ENCODE measurements at regions not wholly inside any gene's neighbourhood (a gene's known extent, or its start where the extent isn't known, plus 50 kb on each side); places are given as distances from the start of the nearest gene placed in this dataset.

- TF ChIP-seq, protein P1, sequence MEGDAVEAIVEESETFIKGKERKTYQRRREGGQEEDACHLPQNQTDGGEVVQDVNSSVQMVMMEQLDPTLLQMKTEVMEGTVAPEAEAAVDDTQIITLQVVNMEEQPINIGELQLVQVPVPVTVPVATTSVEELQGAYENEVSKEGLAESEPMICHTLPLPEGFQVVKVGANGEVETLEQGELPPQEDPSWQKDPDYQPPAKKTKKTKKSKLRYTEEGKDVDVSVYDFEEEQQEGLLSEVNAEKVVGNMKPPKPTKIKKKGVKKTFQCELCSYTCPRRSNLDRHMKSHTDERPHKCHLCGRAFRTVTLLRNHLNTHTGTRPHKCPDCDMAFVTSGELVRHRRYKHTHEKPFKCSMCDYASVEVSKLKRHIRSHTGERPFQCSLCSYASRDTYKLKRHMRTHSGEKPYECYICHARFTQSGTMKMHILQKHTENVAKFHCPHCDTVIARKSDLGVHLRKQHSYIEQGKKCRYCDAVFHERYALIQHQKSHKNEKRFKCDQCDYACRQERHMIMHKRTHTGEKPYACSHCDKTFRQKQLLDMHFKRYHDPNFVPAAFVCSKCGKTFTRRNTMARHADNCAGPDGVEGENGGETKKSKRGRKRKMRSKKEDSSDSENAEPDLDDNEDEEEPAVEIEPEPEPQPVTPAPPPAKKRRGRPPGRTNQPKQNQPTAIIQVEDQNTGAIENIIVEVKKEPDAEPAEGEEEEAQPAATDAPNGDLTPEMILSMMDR (IDR thresholded peaks at IDR 0.05) = no peak
- DNase-seq (ENCODE audit: low spot score) = no peak
- Histone ChIP-seq H3K4me1 (ENCODE audit: control insufficient read depth in 1 of 2, low read depth in 2 of 2) (no peaks in the 10 kb centered on the region), H3K27me3 (replicated peaks; ENCODE audit: insufficient read depth) (no peaks in the 10 kb centered on the region), H3K27ac (no peak overlapping the region), H3K9me3 (no peaks in the 10 kb centered on the region), H3K36me3 (no peaks in the 10 kb centered on the region), H3K4me3 (no peak overlapping the region)
- ATAC-seq (ENCODE audit: insufficient number of reproducible peaks, low FRiP score, low read depth) = no peak
Measured at GRCh38 chr5:74420947-74421346, 219.6 kb downstream of the ENC1 start.

DNA sequence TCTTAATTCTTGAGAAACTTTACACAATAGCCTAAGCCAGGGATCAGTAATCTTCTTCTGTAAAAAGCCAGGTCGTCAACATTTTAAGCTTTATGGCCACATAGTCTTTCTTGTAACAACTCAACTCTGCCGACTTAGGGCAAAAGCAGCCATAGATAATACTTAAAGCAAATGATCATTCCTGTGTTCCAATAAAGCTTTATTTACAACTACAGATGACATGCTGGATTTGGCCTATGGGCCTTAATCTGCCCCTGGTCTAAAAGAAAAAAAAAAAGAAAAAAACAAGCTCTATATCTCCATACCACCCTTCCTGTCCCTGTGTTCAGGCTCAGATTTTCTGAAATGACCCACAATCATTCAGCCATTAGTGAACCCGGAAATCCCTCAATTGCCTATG lies 220.3 kb downstream of the ENC1 start:
- no peak for ATAC-seq (ENCODE audit: insufficient number of reproducible peaks, low FRiP score, low read depth)
- no peaks in the 10 kb centered on the region for H3K36me3 ChIP-seq

GRCh38 chr5:74419468-74419867 lies 221.1 kb downstream of the ENC1 start:
- H3K36me3 ChIP-seq = no peaks in the 10 kb centered on the region
- H3K4me3 ChIP-seq = no peak overlapping the region
- DNase-seq (ENCODE audit: low spot score) (no peak), ATAC-seq (ENCODE audit: insufficient number of reproducible peaks, low FRiP score, low read depth) (no peak)
- H3K27ac ChIP-seq = no peak overlapping the region
- H3K9me3 ChIP-seq = no peaks in the 10 kb centered on the region
- TF ChIP-seq, protein P1 (IDR thresholded peaks at IDR 0.05) = no peak
- H3K4me1 ChIP-seq (ENCODE audit: control insufficient read depth in 1 of 2, low read depth in 2 of 2) = no peaks in the 10 kb centered on the region
- no peaks in the 10 kb centered on the region for H3K27me3 ChIP-seq (replicated peaks; ENCODE audit: insufficient read depth)

More for the DNA sequence above, 220.3 kb downstream of the ENC1 start:
- Histone ChIP-seq H3K9me3 (no peaks in the 10 kb centered on the region), H3K4me1 (ENCODE audit: control insufficient read depth in 1 of 2, low read depth in 2 of 2) (no peaks in the 10 kb centered on the region), H3K27me3 (replicated peaks; ENCODE audit: insufficient read depth) (no peaks in the 10 kb centered on the region), H3K27ac (no peak overlapping the region), H3K4me3 (no peak overlapping the region)
- TF ChIP-seq, protein P1 (IDR thresholded peaks at IDR 0.05) = no peak
- DNase-seq (ENCODE audit: low spot score) = no peak

DNA sequence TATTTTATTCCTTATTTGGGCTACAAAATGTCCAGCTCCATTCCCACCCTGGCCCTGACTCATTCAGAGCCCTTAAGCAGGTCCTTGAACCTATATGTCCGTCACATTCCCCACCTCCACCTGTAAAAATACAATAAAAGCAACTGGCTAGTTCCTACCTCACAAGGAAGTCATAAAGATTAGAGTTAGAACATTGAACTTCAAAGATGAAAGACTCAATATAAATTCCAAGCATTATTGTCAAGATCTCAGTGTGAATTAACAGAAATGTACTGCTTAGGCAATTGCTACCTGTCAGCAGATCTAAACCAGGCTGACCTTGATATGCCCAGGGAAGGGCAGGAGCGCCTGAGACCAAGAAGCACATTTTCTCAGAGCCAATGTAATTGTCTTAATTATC lies 221.8 kb downstream of the ENC1 start:
- TF ChIP-seq, protein P1 (IDR thresholded peaks at IDR 0.05) = no peak
- DNase-seq (ENCODE audit: low spot score) (no peak), ATAC-seq (ENCODE audit: insufficient number of reproducible peaks, low FRiP score, low read depth) (no peak)
- no peak overlapping the region for H3K4me3 ChIP-seq
- H3K27ac ChIP-seq = no peak overlapping the region
- no peaks in the 10 kb centered on the region for H3K9me3 ChIP-seq
- no peaks in the 10 kb centered on the region for H3K4me1 ChIP-seq (ENCODE audit: control insufficient read depth in 1 of 2, low read depth in 2 of 2)
- no peaks in the 10 kb centered on the region for H3K27me3 ChIP-seq (replicated peaks; ENCODE audit: insufficient read depth)
- no peaks in the 10 kb centered on the region for H3K36me3 ChIP-seq

- Histone ChIP-seq H3K4me1 (ENCODE audit: control insufficient read depth in 1 of 2, low read depth in 2 of 2) (no peaks in the 10 kb centered on the region), H3K36me3 (no peaks in the 10 kb centered on the region), H3K9me3 (no peaks in the 10 kb centered on the region), H3K4me3 (no peak overlapping the region), H3K27ac (no peak overlapping the region), H3K27me3 (replicated peaks; ENCODE audit: insufficient read depth) (no peaks in the 10 kb centered on the region)
- ATAC-seq (ENCODE audit: insufficient number of reproducible peaks, low FRiP score, low read depth) = no peak
- TF ChIP-seq, protein P1 (IDR thresholded peaks at IDR 0.05) = no peak
- no peak for DNase-seq (ENCODE audit: low spot score)
Measured at GRCh38 chr5:74418261-74418660, 222.3 kb downstream of the ENC1 start.

Measured in thoracic aorta (tissue), 2 donors.